BJ (cell line): ENCODE measurements at regions not wholly inside any gene's neighbourhood (a gene's known extent, or its start where the extent isn't known, plus 50 kb on each side); places are given as distances from the start of the nearest gene placed in this dataset.

Experiments
- CTCF ChIA-PET: fragments of 350-600 bp; formaldehyde crosslinking; extraction: SDS; loops from one replicate; lab custom pipeline; 2021; ENCODE audit warnings: antibody characterized with exemption, inconsistent platforms; lab: Yijun Ruan, JAX
- POLR2A ChIA-PET: fragments of 300-600 bp; sonication (Branson Sonifier 250); formaldehyde crosslinking; extraction: SDS; loops from one replicate; lab custom pipeline; 2021; ENCODE audit warnings: antibody characterized with exemption; lab: Charles Lee
- DNase-seq: peaks from one replicate; pipeline ENCODE4 v3.0.0-alpha.2; 2011; ENCODE audit warnings: low read depth
- H3K27me3 ChIP-seq: 2 replicates; pipeline ENCODE4 v1.6.0; 2011; ENCODE audit warnings: low read length; ENCODE audit not compliant: control insufficient read depth, insufficient read depth
- H3K36me3 ChIP-seq: 2 replicates; pipeline ENCODE4 v1.5.1; 2011; ENCODE audit warnings: low read length; ENCODE audit not compliant: control insufficient read depth, insufficient read depth
- H3K4me3 ChIP-seq: 2 replicates; pipeline ENCODE4 v1.5.1; 2011; ENCODE audit warnings: low read depth, mild to moderate bottlenecking, control low read depth, low read length
- TF ChIP-seq, protein P1 (sequence below): IDR thresholded peaks from 2 replicates; pipeline ENCODE4 v1.5.1; 2011; ENCODE audit warnings: low read depth, mild to moderate bottlenecking, control low read depth, inconsistent platforms, low read length, moderate library complexity; ENCODE audit not compliant: insufficient read depth

DNA sequence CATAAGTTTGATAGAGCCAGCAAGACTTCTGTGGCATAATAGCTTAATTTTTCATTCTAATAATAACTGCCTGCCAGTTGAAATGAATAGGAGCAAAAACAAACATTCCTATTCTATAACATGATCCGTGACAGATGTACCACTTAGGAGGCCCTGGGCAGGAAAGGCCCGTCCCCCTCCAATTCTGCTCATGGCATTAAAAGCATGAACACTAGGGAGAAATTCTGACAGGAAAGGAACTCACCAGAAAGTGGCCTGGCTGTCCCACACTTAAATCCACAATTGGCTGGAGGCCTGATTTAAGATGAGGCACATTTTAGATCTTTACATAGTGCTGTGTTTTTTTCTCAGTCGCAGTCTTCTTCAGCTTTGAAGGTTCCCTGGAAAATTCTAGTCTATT is 261.9 kb upstream of the ETAA1 start:
- ChIA-PET CTCF (interaction anchor here (1.2 kb wide), 1 partner anchor 27 kb away, joined by 3 read pairs; no protein-coding TSS in a partner anchor), POLR2A (no interaction called here)

DNA sequence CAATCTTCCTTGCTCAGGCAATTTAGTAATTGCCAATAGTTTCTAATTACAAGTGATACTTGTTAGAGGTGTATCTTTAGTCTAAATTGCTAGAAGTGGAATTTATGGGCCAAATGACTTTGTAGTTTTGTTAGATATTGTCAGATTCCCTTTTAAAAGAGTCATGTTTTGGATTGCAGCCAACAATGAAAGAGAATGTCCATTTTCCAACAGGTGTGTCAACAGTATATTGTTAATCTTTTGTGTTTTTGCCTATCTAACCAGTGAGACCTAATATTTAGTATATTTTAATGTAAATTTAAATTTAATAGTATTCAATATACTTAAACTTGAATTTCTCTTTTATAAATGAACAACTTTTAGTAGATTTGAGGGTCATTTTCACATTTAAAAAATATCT is 259.4 kb upstream of the ETAA1 start:
- Histone ChIP-seq H3K36me3 (no peaks in the 10 kb centered on the region), H3K27me3 (no peaks in the 10 kb centered on the region), H3K4me3 (no peak overlapping the region)
- ChIA-PET POLR2A (no interaction called here), CTCF (no interaction called here)
- TF ChIP-seq, protein P1, sequence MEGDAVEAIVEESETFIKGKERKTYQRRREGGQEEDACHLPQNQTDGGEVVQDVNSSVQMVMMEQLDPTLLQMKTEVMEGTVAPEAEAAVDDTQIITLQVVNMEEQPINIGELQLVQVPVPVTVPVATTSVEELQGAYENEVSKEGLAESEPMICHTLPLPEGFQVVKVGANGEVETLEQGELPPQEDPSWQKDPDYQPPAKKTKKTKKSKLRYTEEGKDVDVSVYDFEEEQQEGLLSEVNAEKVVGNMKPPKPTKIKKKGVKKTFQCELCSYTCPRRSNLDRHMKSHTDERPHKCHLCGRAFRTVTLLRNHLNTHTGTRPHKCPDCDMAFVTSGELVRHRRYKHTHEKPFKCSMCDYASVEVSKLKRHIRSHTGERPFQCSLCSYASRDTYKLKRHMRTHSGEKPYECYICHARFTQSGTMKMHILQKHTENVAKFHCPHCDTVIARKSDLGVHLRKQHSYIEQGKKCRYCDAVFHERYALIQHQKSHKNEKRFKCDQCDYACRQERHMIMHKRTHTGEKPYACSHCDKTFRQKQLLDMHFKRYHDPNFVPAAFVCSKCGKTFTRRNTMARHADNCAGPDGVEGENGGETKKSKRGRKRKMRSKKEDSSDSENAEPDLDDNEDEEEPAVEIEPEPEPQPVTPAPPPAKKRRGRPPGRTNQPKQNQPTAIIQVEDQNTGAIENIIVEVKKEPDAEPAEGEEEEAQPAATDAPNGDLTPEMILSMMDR: no peak
- DNase-seq: no peak

More for the DNA sequence above, 261.9 kb upstream of the ETAA1 start:
- Histone ChIP-seq H3K36me3 (no peaks in the 10 kb centered on the region), H3K27me3 (no peaks in the 10 kb centered on the region), H3K4me3 (no peak overlapping the region)
- TF ChIP-seq, protein P1: no peak
- no peak for DNase-seq

DNA sequence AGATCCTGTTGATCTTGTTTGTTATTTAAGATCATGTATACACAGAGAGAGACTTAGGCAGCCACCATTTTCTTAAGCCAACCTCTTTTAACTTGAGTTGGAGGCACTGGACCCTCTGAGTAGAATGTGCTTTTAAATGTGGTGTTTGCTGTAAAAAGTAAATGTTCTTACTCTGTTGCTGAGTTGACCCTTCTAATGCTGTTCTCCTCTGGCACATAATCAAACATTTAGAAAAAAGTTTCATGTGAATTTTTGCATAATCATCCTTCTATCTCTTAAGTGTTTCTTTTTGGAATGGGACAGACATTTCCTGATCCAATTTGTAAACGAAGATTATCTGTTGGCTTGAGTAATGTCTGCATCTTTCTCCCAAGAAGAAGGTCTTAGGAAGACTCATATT is 255.1 kb upstream of the ETAA1 start:
- TF ChIP-seq, protein P1: no peak
- no peaks in the 10 kb centered on the region for H3K36me3 ChIP-seq
- no peak overlapping the region for H3K4me3 ChIP-seq
- ChIA-PET POLR2A (no interaction called here), CTCF (interaction anchor here (1.3 kb wide), 1 partner anchor 19 kb away, joined by 3 read pairs; no protein-coding TSS in a partner anchor)
- no peak for DNase-seq
- H3K27me3 ChIP-seq: no peaks in the 10 kb centered on the region

DNA sequence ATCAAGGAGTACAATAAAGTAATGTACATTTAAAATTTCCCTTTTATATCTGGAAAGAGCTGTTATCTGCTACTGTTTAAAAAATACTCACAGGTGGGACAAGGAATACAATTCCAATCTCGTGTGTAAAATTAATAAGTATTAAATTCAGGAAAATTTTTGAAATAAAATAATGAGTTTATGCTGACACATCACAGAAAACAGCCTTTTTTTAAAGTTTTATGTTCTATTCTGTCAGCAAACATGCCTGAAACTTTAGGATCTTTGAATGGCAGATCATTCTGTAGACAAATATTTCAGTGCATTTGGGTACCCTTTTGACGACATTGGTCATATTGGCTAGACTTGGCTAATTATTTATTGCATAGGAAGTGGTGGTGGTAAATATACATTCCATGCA is 254.4 kb upstream of the ETAA1 start:
- DNase-seq: no peak
- CTCF ChIA-PET: interaction anchor here (1.3 to 1.6 kb wide), 2 partner anchors 18 to 20 kb away, joined by 3 to 4 read pairs; no protein-coding TSS in a partner anchor
- Histone ChIP-seq H3K36me3 (no peaks in the 10 kb centered on the region), H3K27me3 (no peaks in the 10 kb centered on the region), H3K4me3 (no peak overlapping the region)
- TF ChIP-seq, protein P1: no peak
- POLR2A ChIA-PET: no interaction called here

DNA sequence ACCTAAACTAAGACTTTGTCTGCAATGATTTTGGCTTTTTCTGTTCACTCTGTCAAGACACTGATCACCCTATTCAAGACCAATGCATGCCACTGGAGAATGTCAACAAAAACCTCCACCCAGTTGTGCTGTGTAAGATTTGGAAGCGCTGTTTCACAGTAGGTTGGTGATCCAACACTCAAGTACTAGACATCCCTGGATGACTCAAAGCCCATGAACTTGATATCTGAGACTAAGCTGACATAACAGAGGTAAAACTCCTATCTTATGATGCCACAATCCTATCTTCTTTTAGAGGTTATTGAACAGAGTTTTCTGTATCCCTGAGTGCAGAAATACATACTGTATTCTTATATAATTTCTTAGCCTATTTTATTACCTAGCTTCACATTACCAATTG is 251.3 kb upstream of the ETAA1 start:
- H3K27me3 ChIP-seq: no peaks in the 10 kb centered on the region
- ChIA-PET CTCF (no interaction called here), POLR2A (no interaction called here)
- no peak overlapping the region for H3K4me3 ChIP-seq
- no peak for DNase-seq
- TF ChIP-seq, protein P1: no peak
- H3K36me3 ChIP-seq: no peaks in the 10 kb centered on the region
